ENCODE measurements at regions not wholly inside any gene's neighbourhood (a gene's known extent, or its start where the extent isn't known, plus 50 kb on each side); places are given as distances from the start of the nearest gene placed in this dataset.

GRCh38 chrX:17984415-17984814 lies 123.3 kb upstream of the RAI2 start:
- BruUV-seq (replicated peaks) = no TSS peak
- H3K9me2 ChIP-seq (ENCODE audit: insufficient read depth, low read length) = no peaks in the 10 kb centered on the region
- H3K79me2 ChIP-seq (ENCODE audit: insufficient read depth, low read depth, low read length) = no peaks in the 10 kb centered on the region
- POLR2A ChIA-PET = no interaction called here
- intact Hi-C loops (cut with micrococcal nuclease; ENCODE audit: unreplicated experiment) = no loop called here
- no peak overlapping the region for H2AFZ ChIP-seq (ENCODE audit: low read length)
- no peak overlapping the region for H3K4me2 ChIP-seq (ENCODE audit: low read length)
- H3K9me3 ChIP-seq (ENCODE audit: low read length) = no peaks in the 10 kb centered on the region
- no peak overlapping the region for H3K4me3 ChIP-seq (ENCODE audit: low read depth, low read length, poor library complexity, severe bottlenecking)
- CTCF ChIA-PET (ENCODE audit: unreplicated experiment) = no interaction called here
- H3K27ac ChIP-seq (ENCODE audit: low read depth, low read length, poor library complexity, severe bottlenecking) = no peak overlapping the region
- TF ChIP-seq EZH2phosphoT487 (IDR thresholded peaks at IDR 0.05; ENCODE audit: borderline replicate concordance, low read depth, low read length) = no peak
- no peaks in the 10 kb centered on the region for H3K4me1 ChIP-seq (ENCODE audit: insufficient read depth, low read length, poor library complexity, severe bottlenecking)
- H3K36me3 ChIP-seq (ENCODE audit: insufficient read depth, low read length) = no peaks in the 10 kb centered on the region
- no peaks in the 10 kb centered on the region for H4K20me1 ChIP-seq (ENCODE audit: insufficient read depth, low read length)
- DNase-seq (ENCODE audit: low spot score) = no peak

- H3K27ac ChIP-seq (ENCODE audit: low read depth, low read length, poor library complexity, severe bottlenecking) = no peak overlapping the region
- no peak overlapping the region for H3K4me2 ChIP-seq (ENCODE audit: low read length)
- BruUV-seq (replicated peaks) = no TSS peak
- no peaks in the 10 kb centered on the region for H4K20me1 ChIP-seq (ENCODE audit: insufficient read depth, low read length)
- no peak for DNase-seq (ENCODE audit: low spot score)
- H3K9me3 ChIP-seq (ENCODE audit: low read length) = no peaks in the 10 kb centered on the region
- no peaks in the 10 kb centered on the region for H3K9me2 ChIP-seq (ENCODE audit: insufficient read depth, low read length)
- ChIA-PET CTCF (ENCODE audit: unreplicated experiment) (no interaction called here), POLR2A (no interaction called here)
- no peak overlapping the region for H3K4me3 ChIP-seq (ENCODE audit: low read depth, low read length, poor library complexity, severe bottlenecking)
- H2AFZ ChIP-seq (ENCODE audit: low read length) = no peak overlapping the region
- no peaks in the 10 kb centered on the region for H3K79me2 ChIP-seq (ENCODE audit: insufficient read depth, low read depth, low read length)
- no peaks in the 10 kb centered on the region for H3K4me1 ChIP-seq (ENCODE audit: insufficient read depth, low read length, poor library complexity, severe bottlenecking)
- no peaks in the 10 kb centered on the region for H3K36me3 ChIP-seq (ENCODE audit: insufficient read depth, low read length)
- intact Hi-C loops (cut with micrococcal nuclease; ENCODE audit: unreplicated experiment) = no loop called here
- no peak for TF ChIP-seq CTCF (conservative IDR thresholded peaks at IDR 0.05; ENCODE audit: low read length)
- TF ChIP-seq EZH2phosphoT487 (IDR thresholded peaks at IDR 0.05; ENCODE audit: borderline replicate concordance, low read depth, low read length) = no peak
Observed at GRCh38 chrX:17983389-17983788, 122.3 kb upstream of the RAI2 start.

GRCh38 chrX:17977696-17978095 lies 116.6 kb upstream of the RAI2 start:
- intact Hi-C loops (cut with micrococcal nuclease; ENCODE audit: unreplicated experiment) = no loop called here
- POLR2A ChIA-PET = no interaction called here
- Histone ChIP-seq H3K27ac (ENCODE audit: low read depth, low read length, poor library complexity, severe bottlenecking) (no peak overlapping the region), H2AFZ (ENCODE audit: low read length) (no peak overlapping the region), H3K9me2 (ENCODE audit: insufficient read depth, low read length) (no peaks in the 10 kb centered on the region), H3K9me3 (ENCODE audit: low read length) (no peaks in the 10 kb centered on the region), H4K20me1 (ENCODE audit: insufficient read depth, low read length) (no peaks in the 10 kb centered on the region), H3K36me3 (ENCODE audit: insufficient read depth, low read length) (no peaks in the 10 kb centered on the region), H3K4me3 (ENCODE audit: low read depth, low read length, poor library complexity, severe bottlenecking) (no peak overlapping the region), H3K4me1 (ENCODE audit: insufficient read depth, low read length, poor library complexity, severe bottlenecking) (no peaks in the 10 kb centered on the region), H3K4me2 (ENCODE audit: low read length) (no peak overlapping the region), H3K79me2 (ENCODE audit: insufficient read depth, low read depth, low read length) (no peaks in the 10 kb centered on the region)
- TF ChIP-seq EZH2phosphoT487 (IDR thresholded peaks at IDR 0.05; ENCODE audit: borderline replicate concordance, low read depth, low read length) = no peak
- no peak for TF ChIP-seq CTCF (conservative IDR thresholded peaks at IDR 0.05; ENCODE audit: low read length)
- CTCF ChIA-PET (ENCODE audit: unreplicated experiment) = no interaction called here
- DNase-seq (ENCODE audit: low spot score) = peak; percentile 1
- BruUV-seq (replicated peaks) = no TSS peak

Measured in OCI-LY7 (cell line).